Activated naive CD4-positive, alpha-beta T cell treated with Interleukin-2 at 50 U/mL for 16 hours (primary cell): ENCODE measurements at regions not wholly inside any gene's neighbourhood (a gene's known extent, or its start where the extent isn't known, plus 50 kb on each side); places are given as distances from the start of the nearest gene placed in this dataset.
"Not testable (repeated sequence)": the region's sequence is repeated elsewhere in the genome, so short reads cannot be mapped to it uniquely, and the experiment has no call there.

Experiments used
- DNase-seq: peaks from one replicate; pipeline ENCODE4 v3.0.0-alpha.2; 2020

GRCh38 chr21:28336314-28336713, 656.4 kb downstream of the LTN1 start:
- DNase-seq: no peak

- no peak for DNase-seq
These were observed 658.3 kb downstream of the LTN1 start for GRCh38 chr21:28334407-28334806.

- DNase-seq: no peak
These were observed 659.0 kb downstream of the LTN1 start for GRCh38 chr21:28333578-28334075.

GRCh38 chr21:28332796-28333195, 659.9 kb downstream of the LTN1 start:
- no peak for DNase-seq

- DNase-seq: no peak
These were observed 667.1 kb downstream of the LTN1 start for GRCh38 chr21:28325618-28326017.

GRCh38 chr21:28324690-28325089, 668.0 kb downstream of the LTN1 start:
- no peak for DNase-seq

GRCh38 chr21:28317177-28317950, 675.3 kb downstream of the LTN1 start:
- no peak for DNase-seq

- DNase-seq: no peak
These were observed 681.1 kb downstream of the LTN1 start for GRCh38 chr21:28311411-28312190.

- DNase-seq: no peak
These were observed 682.0 kb downstream of the LTN1 start for GRCh38 chr21:28310711-28311110.

- DNase-seq: no peak
These were observed 682.4 kb downstream of the LTN1 start for GRCh38 chr21:28310171-28310685.

GRCh38 chr21:28309596-28309995, 683.1 kb downstream of the LTN1 start:
- DNase-seq: no peak

- DNase-seq: no peak
These were observed 684.2 kb downstream of the LTN1 start for GRCh38 chr21:28308516-28308915.

- DNase-seq: no peak
These were observed 692.7 kb downstream of the LTN1 start for GRCh38 chr21:28299946-28300345.

GRCh38 chr21:28298251-28298672, 694.4 kb downstream of the LTN1 start:
- no peak for DNase-seq

- DNase-seq: no peak
These were observed 698.6 kb downstream of the LTN1 start for GRCh38 chr21:28294051-28294450.

GRCh38 chr21:28283641-28284490, 708.8 kb downstream of the LTN1 start:
- no peak for DNase-seq

- DNase-seq: no peak
These were observed 709.8 kb downstream of the LTN1 start for GRCh38 chr21:28282833-28283232.

GRCh38 chr21:28281357-28281756, 711.3 kb downstream of the LTN1 start:
- not testable (repeated sequence) for DNase-seq

GRCh38 chr21:28280611-28281010, 712.1 kb downstream of the LTN1 start:
- no peak for DNase-seq

- DNase-seq: no peak
These were observed 715.4 kb downstream of the LTN1 start for GRCh38 chr21:28277324-28277723.

GRCh38 chr21:28272272-28272992, 720.2 kb downstream of the LTN1 start:
- DNase-seq: no peak

- no peak for DNase-seq
These were observed 723.5 kb downstream of the LTN1 start for GRCh38 chr21:28269173-28269572.
